ENCODE measurements at regions not wholly inside any gene's neighbourhood (a gene's known extent, or its start where the extent isn't known, plus 50 kb on each side); places are given as distances from the start of the nearest gene placed in this dataset.

- no peak for DNase-seq (ENCODE audit: low read depth)
- no peak overlapping the region for H3K4me3 ChIP-seq (replicated peaks; ENCODE audit: low read depth, low read length)
- TF ChIP-seq CTCF (IDR thresholded peaks at IDR 0.05; ENCODE audit: low read length, missing control alignments) = no peak
Measured at GRCh38 chr9:27770541-27770940, 197.3 kb upstream of the C9orf72 start.

GRCh38 chr9:27771803-27772545, 198.7 kb upstream of the C9orf72 start:
- peak; percentile 85 for DNase-seq (ENCODE audit: low read depth)
- no peak overlapping the region for H3K4me3 ChIP-seq (replicated peaks; ENCODE audit: low read depth, low read length)
- TF ChIP-seq CTCF (IDR thresholded peaks at IDR 0.05; ENCODE audit: low read length, missing control alignments) = no peak

- peak; percentile 14 for DNase-seq (ENCODE audit: low read depth)
- no peak overlapping the region for H3K4me3 ChIP-seq (replicated peaks; ENCODE audit: low read depth, low read length)
- TF ChIP-seq CTCF (IDR thresholded peaks at IDR 0.05; ENCODE audit: low read length, missing control alignments) = no peak
Measured at GRCh38 chr9:27784847-27785713, 211.8 kb upstream of the C9orf72 start.

- no peak overlapping the region for H3K4me3 ChIP-seq (replicated peaks; ENCODE audit: low read depth, low read length)
- DNase-seq (ENCODE audit: low read depth) = peak; percentile 56
- TF ChIP-seq CTCF (IDR thresholded peaks at IDR 0.05; ENCODE audit: low read length, missing control alignments) = no peak
Measured at GRCh38 chr9:27785714-27786100, 212.4 kb upstream of the C9orf72 start.

GRCh38 chr9:27787891-27788290, 214.6 kb upstream of the C9orf72 start:
- peak; percentile 42 for TF ChIP-seq CTCF (IDR thresholded peaks at IDR 0.05; ENCODE audit: low read length, missing control alignments)
- DNase-seq (ENCODE audit: low read depth) = peak; percentile 62
- H3K4me3 ChIP-seq (replicated peaks; ENCODE audit: low read depth, low read length) = no peak overlapping the region

- no peak overlapping the region for H3K4me3 ChIP-seq (replicated peaks; ENCODE audit: low read depth, low read length)
- peak; percentile 6 for DNase-seq (ENCODE audit: low read depth)
- no peak for TF ChIP-seq CTCF (IDR thresholded peaks at IDR 0.05; ENCODE audit: low read length, missing control alignments)
Measured at GRCh38 chr9:27791311-27791710, 218.0 kb upstream of the C9orf72 start.

Data from fibroblast of pulmonary artery (primary cell).